ENCODE measurements at regions not wholly inside any gene's neighbourhood (a gene's known extent, or its start where the extent isn't known, plus 50 kb on each side); places are given as distances from the start of the nearest gene placed in this dataset.

GRCh38 chr7:10473569-10473968 is 500.1 kb upstream of the PHF14 start:
- TF ChIP-seq CTCF (IDR thresholded peaks at IDR 0.05) (no peak), POLR2A (IDR thresholded peaks at IDR 0.05) (no peak), POLR2AphosphoS5 (IDR thresholded peaks at IDR 0.05) (no peak), EP300 (IDR thresholded peaks at IDR 0.05) (no peak)
